Activated CD8-positive, alpha-beta memory T cell treated with anti-CD3 and anti-CD28 coated beads for 24 hours (primary cell): ENCODE measurements at regions not wholly inside any gene's neighbourhood (a gene's known extent, or its start where the extent isn't known, plus 50 kb on each side); places are given as distances from the start of the nearest gene placed in this dataset.

Experiments used
- DNase-seq: peaks from one replicate; pipeline ENCODE4 v3.0.0-alpha.2; 2020

- DNase-seq = no peak
Observed at GRCh38 chr3:159174715-159175692, 373.1 kb downstream of the MFSD1 start.

- DNase-seq = no peak
Observed at GRCh38 chr3:159178209-159178897, 376.5 kb downstream of the MFSD1 start.

GRCh38 chr3:159182961-159183360, 381.1 kb downstream of the MFSD1 start:
- DNase-seq = no peak

GRCh38 chr3:159185443-159186050, 383.7 kb downstream of the MFSD1 start:
- no peak for DNase-seq

GRCh38 chr3:159186581-159186980, 384.7 kb downstream of the MFSD1 start:
- DNase-seq = no peak

GRCh38 chr3:159187232-159187631, 385.4 kb downstream of the MFSD1 start:
- DNase-seq = no peak

- no peak for DNase-seq
Observed at GRCh38 chr3:159187706-159188105, 385.9 kb downstream of the MFSD1 start.

- no peak for DNase-seq
Observed at GRCh38 chr3:159189994-159190669, 388.3 kb downstream of the MFSD1 start.

GRCh38 chr3:159191447-159191846, 389.6 kb downstream of the MFSD1 start:
- no peak for DNase-seq

- no peak for DNase-seq
Observed at GRCh38 chr3:159196359-159196758, 394.5 kb downstream of the MFSD1 start.

- no peak for DNase-seq
Observed at GRCh38 chr3:159200176-159200575, 398.3 kb downstream of the MFSD1 start.

GRCh38 chr3:159208050-159208449, 406.2 kb downstream of the MFSD1 start:
- DNase-seq = no peak

GRCh38 chr3:159209459-159209858, 407.6 kb downstream of the MFSD1 start:
- DNase-seq = no peak

GRCh38 chr3:159210336-159210735, 408.5 kb downstream of the MFSD1 start:
- DNase-seq = no peak

GRCh38 chr3:159216311-159216710, 414.5 kb downstream of the MFSD1 start:
- no peak for DNase-seq

- DNase-seq = no peak
Observed at GRCh38 chr3:159219231-159219630, 417.4 kb downstream of the MFSD1 start.

GRCh38 chr3:159221335-159221734, 419.5 kb downstream of the MFSD1 start:
- DNase-seq = no peak

- no peak for DNase-seq
Observed at GRCh38 chr3:159229116-159229680, 427.3 kb downstream of the MFSD1 start.

GRCh38 chr3:159232966-159233365, 431.1 kb downstream of the MFSD1 start:
- DNase-seq = no peak

- no peak for DNase-seq
Observed at GRCh38 chr3:159233734-159234133, 431.9 kb downstream of the MFSD1 start.

- DNase-seq = no peak
Observed at GRCh38 chr3:159234306-159234705, 432.5 kb downstream of the MFSD1 start.

GRCh38 chr3:159236321-159236720, 434.5 kb downstream of the MFSD1 start:
- DNase-seq = no peak

GRCh38 chr3:159237226-159237625, 435.4 kb downstream of the MFSD1 start:
- no peak for DNase-seq
